Prostate gland (tissue), 2 donors: ENCODE measurements at regions not wholly inside any gene's neighbourhood (a gene's known extent, or its start where the extent isn't known, plus 50 kb on each side); places are given as distances from the start of the nearest gene placed in this dataset.

ENCODE experiments used
- CTCF ChIP-seq, 4 experiments: fragments of 200-600 bp in 2 of 4; fragments of 450-650 bp in 2 of 4; sonication (generic) in 2 of 4; IDR thresholded peaks; 1 replicate in 3 of 4; 2 replicates in 1 of 4; pipeline ENCODE4 v1.5.1; 2016 to 2019; ENCODE audit warnings: antibody characterized with exemption in 4 of 4, mild to moderate bottlenecking in 2 of 4, moderate library complexity in 2 of 4
- POLR2A ChIP-seq: fragments of 450-650 bp; IDR thresholded peaks from one replicate; pipeline ENCODE4 v1.6.1; 2016; ENCODE audit warnings: antibody characterized with exemption, mild to moderate bottlenecking
- POLR2AphosphoS5 ChIP-seq: sonication (generic); formaldehyde crosslinking; IDR thresholded peaks from one replicate; pipeline ENCODE4 v1.6.1; 2017; ENCODE audit warnings: antibody characterized with exemption

- TF ChIP-seq CTCF (IDR thresholded peaks at IDR 0.05) (no peak), POLR2AphosphoS5 (no peak), POLR2A (no peak)
Measured at GRCh38 chr13:84265257-84265764, 383.0 kb upstream of the SLITRK1 start.
